ENCODE measurements at regions not wholly inside any gene's neighbourhood (a gene's known extent, or its start where the extent isn't known, plus 50 kb on each side); places are given as distances from the start of the nearest gene placed in this dataset.

GRCh38 chr15:97189162-97189780 is 771.2 kb upstream of the ARRDC4 start:
- TF ChIP-seq CTCF (IDR thresholded peaks at IDR 0.05) (no peak), POLR2A (IDR thresholded peaks at IDR 0.05) (no peak)

All from breast epithelium (tissue), 3 donors.